ENCODE measurements at regions not wholly inside any gene's neighbourhood (a gene's known extent, or its start where the extent isn't known, plus 50 kb on each side); places are given as distances from the start of the nearest gene placed in this dataset.

DNA sequence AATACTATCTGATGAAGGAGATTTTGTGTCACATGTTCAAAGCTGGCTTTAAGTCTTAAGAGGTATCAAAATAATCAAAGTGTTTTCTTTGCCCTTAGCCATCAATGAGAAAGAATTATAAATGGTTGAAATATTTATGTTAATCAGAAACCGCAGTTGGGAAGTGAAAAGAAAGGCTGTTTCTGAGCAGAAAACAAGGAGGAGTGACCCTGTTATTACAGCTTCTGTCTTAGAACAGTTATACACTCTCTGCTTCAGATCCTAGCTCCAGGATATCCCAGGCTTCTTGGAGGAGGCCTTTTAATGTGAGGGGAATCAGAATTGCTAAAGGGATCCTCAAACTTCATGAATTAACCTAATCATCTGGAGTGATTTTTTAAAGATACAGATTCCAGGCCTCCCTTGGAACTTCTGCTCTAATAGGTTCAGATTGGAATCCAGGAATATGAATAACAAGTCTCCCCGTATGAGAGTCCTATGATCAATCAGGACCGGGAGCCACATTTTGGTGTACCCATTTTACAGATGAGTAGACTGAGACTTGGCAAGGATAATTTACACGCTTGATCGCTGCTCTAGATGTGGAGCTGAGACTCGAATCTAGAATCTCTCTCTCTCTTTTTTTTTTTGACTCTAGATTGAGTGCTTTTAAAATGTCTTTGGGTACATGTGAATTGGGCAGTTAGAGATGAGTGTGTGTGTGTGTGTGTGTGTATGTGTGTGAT lies 50.8 kb upstream of the JAG1 start:
- no peak for DNase-seq (ENCODE audit: low spot score)

DNA sequence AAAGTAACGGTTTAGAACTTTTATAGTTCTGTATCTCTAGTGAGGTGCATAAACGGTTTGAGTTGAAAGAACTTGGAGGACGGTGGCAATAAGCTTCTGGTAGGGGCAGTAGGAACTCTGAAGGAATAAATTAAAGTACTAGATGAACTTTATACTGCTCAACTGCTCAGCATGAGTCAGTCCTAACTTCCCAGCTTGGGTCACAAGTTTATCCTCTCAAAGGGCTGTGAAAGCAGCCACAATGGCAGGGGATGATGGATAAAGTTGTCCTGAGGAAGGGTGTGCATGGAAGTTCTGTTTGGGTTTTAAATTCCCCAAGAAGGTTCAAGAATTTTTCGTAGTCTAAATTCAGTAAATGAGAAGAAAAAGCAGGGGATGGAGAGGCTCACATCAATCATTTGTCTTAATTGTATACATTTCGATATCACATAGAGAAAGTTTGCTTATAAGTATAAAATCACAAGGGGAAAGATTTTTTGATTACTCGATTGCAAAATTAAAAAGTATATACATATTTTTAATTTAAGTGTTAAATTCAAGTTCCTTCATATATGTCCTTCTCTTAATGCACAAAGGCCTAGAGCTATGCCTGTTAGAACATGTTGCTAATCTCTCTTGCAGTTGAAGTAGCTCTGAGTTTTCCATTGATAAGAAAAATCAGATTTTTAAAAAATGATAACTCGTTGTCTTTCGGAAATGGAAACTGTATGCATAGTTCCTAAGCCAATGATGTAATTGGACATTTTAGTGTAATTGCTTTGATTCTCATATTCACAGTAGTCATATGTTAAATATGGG lies 55.3 kb upstream of the JAG1 start:
- DNase-seq (ENCODE audit: low spot score): no peak

DNA sequence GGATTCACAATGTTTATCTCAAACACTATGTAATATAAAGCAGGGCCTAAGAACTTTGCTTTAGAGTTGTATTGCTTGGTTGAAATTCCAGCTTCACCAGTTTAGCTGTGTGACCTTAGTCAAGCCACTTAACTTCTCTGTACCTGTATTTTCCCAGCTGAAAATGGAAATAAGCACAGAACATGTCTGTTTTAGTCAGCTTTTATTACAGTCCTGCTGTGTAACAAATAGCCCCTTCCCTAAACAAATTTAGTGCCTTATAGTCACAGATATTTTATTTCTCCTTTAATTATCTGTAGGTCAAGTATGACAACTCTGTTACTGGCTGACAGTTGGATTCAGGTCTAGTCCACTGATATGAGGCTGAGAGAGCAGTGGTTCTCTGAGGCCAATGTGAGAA lies 56.0 kb upstream of the JAG1 start:
- DNase-seq (ENCODE audit: low spot score): no peak

DNA sequence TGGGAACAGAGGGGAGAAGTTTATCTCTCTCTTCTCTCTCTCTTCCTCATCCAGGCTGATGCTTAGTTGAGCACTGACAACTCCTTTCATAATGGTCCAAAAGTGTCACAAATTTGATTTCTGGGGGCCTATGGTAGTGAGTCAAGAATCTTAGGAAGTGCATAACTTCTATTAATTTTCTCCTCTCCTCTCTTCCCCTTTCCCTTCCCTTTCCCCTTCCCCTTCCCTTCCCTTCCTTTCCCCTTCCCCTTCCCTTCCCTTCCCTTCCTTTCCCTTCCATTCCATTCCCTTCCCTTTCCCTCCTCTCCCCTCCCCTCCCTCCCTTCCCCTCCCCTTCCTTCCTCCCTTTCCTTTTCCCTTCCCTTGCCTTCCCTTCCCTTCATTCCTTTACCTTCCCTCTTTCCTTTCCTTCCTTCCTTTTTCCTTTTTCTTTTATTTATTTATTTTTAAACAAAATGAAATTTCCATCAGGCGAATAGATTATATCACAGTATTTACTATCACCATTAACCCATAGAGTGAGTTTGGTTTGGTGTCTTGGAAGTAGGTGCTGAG lies 56.9 kb upstream of the JAG1 start:
- no peak for DNase-seq (ENCODE audit: low spot score)

DNA sequence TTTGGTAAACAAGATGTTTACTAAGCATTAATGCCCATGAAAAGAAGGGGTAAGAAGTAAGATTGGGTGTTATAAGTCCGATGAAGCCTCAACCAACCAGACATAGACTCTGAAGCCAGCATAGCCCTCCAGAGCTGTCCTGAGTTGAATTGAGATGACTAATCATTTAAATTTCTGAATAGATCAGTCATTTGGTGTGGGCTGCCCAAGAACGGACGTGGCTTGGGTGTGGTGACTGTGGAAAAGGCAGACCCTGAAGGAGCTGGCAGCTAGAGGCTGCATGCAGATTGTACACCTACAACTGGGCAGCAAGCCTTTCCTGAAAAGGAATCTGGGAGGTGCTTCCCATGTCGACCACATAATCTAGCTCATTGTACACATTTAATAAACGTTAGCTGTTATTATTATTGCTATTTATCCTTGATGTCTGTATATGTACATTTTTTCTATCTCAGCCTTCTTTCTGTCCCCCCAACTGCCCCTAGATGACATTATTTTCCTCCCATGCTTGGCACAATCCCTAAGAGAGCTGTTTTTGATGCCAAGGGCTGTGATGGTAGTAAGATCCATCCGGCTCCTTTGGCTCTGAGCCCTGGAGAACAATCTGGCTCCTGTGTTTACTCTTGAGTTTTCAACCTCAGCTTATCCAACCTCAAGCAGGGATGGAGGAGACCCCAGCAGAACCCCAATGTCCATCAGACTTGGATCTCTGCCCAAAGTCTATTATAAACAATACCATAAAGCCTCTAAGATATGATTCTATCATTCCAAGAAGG lies 57.6 kb upstream of the JAG1 start:
- no peak for DNase-seq (ENCODE audit: low spot score)

DNA sequence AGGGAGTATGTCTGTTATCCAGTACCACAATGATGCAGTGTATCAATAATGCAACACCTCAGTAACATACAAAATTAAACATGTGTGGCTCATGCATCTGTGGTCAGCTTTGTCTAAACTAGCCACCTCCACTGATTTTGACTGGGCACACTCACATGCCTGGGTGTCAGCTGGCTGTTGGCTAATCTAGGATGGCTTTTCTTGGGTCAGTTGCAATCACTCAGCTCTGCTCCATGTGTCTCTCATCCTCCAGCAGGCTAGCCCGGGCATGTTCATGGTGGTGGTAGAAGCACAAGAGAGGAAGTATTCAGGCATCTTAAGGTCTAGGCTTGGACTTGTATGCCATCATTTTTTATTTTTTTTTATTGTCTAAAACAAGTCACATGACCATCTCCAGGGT lies 59.3 kb upstream of the JAG1 start:
- no peak for DNase-seq (ENCODE audit: low spot score)

DNA sequence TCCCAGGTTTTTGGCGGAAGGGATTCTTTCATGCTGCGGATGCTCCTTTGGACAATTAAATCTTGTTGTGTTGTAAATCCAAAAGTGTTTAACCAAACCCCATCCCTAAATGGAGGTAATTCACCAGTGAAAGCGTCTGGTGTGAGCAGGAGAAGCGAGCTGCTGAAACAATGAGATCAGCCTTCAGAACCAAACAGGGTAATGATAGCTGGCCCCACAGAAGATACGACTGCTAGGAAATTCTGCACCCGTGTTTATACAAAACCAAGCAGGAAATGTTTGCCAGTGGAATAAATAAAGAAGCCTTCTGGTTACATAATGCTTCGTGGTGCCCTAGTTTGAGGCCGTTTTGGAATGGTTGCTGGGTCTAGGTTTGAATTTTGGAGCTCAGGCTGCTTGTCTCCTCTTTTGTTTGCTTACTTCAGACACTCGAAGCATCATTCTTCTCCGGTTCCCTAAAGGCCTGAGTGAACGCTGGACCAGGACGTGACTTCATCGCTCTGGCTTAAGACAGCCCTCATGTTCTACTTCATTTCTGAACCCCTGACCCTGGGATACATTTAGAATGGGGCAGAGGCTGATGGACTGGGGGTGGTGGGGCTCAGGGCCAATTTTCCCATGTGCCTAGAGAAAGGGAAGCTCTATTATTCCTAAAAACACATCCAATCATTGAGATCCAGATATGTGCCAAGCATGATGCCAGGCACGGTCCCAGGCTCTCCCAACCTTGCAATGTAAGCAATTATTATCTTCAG lies 61.6 kb upstream of the JAG1 start:
- DNase-seq (ENCODE audit: low spot score): no peak

DNA sequence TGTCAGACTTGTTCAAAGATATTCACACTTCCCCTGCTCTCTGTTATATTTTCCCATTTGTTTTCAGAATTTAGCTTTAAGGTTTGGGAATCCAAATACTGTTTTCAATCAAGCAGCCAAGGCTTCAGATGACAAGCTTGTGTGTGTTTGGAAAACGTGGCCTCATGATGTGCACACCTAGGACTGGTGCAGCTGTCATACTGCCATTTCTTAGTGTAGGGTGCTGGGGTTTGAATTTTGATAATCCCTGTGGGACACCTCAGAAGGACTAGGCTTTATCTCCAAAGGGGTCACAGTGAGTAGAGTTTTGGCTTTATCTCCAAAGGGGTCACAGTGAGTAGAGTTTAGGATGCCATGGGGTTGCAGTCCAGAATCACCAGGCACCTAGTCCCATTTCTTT lies 65.3 kb upstream of the JAG1 start:
- DNase-seq (ENCODE audit: low spot score): no peak

DNA sequence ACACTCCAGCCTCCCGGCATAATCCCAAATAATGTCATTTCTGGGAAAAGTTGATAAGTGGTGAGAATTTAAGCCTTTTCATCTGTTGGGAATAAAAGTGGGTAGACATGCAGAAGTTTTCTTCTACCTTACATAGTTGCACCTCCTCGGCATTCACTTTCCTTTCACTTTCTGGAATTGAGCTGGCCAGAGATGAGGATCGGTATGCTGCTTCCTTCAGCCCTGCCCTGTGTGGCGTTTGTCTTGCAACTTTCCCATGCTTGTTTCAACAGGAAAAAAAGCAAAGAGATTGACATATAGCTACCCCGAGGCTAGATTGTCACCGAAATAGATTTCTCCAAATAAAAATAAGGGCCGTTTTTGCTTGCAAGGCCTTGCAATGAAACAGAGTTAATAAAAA lies 65.8 kb upstream of the JAG1 start:
- no peak for DNase-seq (ENCODE audit: low spot score)

DNA sequence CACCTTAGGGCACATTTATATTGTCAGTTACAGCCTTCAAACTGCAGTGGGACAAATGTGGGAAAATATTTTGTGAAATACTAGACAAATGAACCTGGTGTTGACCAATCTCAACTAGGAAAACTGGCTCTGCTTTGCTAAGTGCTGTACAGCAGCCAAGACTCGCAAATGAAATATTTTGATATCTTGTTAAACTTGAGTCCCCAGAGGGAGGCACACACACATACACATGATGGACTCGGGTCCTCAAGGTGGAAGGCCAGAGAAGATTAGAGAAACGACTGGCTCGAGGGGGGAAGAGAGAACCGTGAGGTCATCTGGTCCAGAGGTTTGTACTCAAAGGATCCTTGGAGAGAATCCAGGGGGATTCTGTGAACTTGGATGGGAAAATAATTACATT lies 67.3 kb upstream of the JAG1 start:
- no peak for DNase-seq (ENCODE audit: low spot score)

DNA sequence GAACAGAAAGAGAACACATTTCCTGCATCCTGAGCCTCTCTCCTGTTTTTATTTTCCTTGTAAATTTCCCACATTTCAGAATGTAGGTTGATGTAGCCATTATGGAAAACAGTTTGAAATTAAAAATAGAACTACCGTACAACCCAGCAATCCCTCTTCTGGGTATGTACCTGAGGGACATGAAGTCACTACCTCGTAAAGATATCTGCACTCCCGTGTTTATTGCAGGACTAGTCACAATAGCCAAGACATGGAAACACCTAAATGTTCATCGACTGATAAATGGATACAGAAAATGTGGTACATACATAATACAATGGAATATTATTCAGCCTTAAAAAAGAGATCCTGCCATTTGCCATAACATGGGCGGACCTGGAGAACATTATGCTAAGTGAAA lies 72.0 kb upstream of the JAG1 start:
- DNase-seq (ENCODE audit: low spot score): no peak

DNA sequence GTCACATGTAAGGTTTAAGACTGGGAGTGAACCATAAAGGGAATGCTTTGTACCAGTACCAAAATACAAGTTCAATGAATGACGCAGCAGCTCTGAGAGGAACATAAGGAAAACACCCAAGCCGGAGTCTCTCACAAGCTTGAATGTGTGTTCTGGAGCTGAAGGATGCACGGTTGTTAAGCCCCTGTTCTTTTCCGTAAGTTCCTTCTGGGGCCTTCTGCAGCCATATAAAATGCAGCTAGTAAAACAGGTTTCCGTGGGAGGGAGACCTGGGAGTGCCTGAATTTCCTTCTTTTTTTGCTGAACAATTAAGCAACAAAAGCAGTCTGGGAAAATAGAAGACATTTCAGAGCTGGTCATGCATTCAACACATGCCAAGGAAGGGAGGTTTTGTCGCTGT lies 73.2 kb upstream of the JAG1 start:
- DNase-seq (ENCODE audit: low spot score): no peak

DNA sequence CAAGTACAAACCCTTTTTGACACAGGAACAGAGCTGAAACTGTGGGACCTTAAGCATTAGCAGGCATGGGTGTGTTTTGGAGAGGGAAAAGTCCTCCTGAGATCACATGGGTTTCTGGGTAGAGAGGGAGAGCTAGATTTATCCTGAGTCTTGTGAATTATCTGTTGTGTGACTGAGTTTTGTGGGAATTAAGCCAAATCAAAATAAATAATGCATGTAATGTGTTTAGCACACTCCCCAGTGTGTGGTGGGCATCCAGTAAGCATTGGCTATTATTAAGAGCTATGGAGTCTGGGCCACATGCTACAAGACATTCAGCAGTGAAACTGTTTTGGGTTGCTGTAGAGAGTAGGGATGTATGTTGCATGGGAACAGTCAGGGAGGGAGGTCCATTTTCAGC lies 75.3 kb upstream of the JAG1 start:
- DNase-seq (ENCODE audit: low spot score): no peak

DNA sequence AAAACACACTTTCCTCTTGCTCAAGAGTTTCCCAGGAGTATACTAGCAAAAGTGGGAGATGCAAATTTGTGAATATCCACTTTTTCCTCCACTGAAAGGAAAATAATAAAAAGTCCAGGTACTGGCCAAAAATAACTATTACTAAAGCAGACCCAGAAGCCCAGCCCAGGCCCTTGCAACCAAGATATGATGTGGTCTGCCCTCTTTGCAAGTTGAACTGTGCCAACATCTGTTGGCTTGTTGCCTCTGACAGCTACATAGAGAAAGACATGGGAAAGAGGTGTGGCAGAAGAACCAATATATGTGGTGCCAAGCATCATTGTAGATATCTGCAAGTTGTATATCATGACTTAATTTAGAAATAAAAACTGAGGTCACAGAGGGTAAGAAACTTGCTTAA lies 78.4 kb upstream of the JAG1 start:
- DNase-seq (ENCODE audit: low spot score): no peak

DNA sequence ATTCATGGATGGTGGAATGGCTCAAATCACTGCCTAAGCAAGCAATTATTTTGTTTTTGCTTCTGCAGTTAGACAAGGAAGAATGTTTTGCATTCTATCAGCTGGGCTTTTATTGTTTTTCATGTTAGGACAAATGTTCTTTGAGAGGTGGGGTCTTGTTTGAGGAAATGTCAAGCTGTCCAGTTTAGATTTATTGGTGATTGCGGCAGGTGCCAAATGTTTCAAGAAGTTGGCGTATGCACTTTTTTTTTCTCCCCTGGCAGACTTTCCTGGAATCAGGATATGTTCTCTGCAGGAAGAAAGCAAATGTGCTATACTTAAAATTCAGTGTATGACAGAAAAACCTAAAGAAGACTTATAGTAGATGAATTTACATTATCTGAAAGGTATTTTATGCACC lies 81.0 kb upstream of the JAG1 start:
- no peak for DNase-seq (ENCODE audit: low spot score)

DNA sequence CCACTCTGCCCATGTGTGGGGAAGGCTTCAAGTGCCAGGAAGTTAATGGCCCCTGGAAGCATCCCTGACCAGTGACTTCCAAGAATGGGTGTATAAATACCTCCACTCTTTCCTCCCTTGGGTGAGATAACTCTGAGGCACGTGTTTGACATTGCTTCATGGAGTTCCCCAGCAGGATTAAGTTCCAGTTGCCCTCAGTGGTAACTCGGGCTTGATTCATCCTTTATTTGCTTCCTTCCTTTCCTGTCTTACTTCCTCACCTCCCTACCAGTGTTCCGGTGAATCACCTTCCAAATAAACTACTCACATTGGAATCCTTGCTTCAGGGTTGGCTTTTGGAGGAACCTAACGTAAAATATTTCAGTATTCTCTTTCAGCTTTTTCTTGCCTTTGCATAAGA lies 84.6 kb upstream of the JAG1 start:
- no peak for DNase-seq (ENCODE audit: low spot score)

DNA sequence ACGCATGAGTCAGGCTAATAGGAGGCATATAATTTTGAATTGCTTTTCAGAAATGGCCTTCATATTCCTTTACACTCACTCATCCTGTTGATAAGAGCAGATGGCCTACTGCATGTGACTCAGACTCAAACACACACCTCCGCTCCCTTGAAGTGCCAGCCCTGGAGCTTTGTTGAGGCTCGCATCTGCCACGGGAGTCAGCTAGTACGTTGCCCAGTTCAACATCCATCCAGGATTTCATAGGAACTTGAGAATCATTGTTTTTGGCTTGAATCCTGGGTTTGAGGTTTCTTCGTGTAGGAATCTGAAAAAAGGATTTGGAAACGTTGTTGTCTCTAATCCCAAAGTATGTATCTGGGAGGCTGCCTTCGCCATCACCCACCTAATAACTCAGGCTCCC lies 87.4 kb upstream of the JAG1 start:
- DNase-seq (ENCODE audit: low spot score): no peak

DNA sequence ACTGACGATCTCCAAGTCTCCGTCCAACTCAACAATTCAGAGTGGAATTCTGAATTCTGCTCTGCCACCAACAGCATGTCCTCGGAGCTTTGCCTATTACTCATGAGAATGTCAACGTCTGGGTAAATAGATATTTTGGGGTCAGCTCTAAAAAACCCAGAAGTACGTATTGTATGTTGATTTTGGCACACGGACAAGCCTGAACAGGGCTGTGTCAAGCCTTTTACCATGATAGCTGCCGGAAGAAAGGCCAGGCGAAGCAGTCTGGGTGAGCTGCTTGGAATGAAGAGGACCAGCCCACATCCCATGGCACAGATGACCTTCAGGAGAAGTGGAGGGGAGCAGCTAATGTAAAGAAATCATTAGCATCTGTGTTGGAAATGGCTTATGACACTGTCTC lies 88.0 kb upstream of the JAG1 start:
- no peak for DNase-seq (ENCODE audit: low spot score)

DNA sequence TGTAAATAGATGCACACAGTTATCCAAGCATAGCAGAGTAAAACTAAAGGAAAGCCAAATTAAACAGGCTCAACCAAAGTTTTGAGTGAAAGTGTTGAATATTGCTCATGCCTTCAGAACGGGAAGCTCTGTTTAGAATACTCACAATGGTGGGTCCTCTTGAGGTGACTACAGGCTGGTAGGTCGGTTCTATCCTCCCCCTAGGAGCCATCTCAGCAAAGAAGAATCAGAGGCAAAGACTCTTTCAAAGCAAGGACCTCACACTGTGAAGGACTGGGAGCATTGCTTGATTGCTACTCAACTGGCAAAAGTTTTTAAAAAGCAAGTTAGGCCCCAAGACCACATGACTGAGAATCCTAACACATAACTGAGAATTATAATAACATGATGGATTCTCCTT lies 88.4 kb upstream of the JAG1 start:
- DNase-seq (ENCODE audit: low spot score): no peak

DNA sequence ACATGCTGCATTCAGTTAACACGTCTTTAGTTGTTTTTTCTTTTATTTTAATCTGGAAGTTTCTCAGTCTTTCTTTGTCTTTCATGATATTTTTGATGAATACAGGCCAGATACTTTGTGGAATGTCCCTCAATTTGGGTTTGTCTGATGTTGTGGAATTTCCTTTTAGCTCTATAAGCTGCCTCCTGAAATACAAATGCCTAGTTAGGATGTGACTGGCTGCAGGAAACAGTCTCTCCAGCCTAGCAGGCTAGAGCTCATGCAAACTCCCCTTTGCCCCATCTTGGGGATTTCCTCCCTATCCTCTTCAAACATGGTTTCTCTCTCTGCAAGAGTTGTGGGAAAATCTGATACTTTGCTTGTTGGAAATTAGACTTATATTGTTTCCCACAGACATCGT lies 89.3 kb upstream of the JAG1 start:
- DNase-seq (ENCODE audit: low spot score): no peak

DNA sequence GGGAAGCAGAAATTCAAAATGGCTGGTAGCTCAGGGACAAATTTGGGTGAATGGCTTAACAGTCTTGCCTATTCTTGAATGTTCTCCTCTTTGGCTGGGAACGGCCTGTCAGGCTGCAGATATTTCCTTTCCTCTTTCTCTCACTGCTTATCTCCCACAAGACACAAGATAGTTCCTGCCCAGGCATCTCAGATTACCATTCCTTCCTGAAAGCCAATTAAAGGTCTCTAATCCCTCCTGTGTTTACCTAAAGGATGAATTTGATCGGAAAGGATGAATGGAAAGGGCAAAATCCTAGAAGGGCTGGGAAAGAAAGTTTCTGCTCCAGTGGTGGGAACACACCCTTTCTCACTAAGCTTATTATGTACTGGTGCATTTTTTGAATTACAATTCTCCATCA lies 95.9 kb upstream of the JAG1 start:
- DNase-seq (ENCODE audit: low spot score): no peak

DNA sequence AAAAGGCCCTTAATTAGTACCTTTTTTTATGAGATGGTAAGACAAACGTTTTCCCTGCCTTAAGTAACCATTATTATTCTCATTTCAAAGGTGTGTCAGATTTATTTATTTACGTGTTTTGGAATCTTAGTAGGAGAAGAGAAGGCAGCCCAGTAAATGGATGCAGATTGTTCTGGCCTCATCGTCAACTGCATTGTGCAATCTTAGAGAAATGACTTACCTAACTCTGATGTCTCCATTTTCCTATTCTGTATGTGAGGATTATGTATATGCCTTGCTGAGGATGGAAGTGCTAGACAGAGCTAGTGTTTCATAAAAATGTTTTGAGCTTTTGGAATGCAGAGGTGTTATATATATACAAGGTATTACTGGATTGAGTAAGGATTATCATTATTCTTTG lies 97.0 kb upstream of the JAG1 start:
- DNase-seq (ENCODE audit: low spot score): no peak

All from D341Med (cell line).